Activated gamma-delta T cell treated with anti-CD3 and anti-CD28 coated beads, Interleukin-2, amount 50 U/mL, for 16 hours (primary cell): ENCODE measurements at regions not wholly inside any gene's neighbourhood (a gene's known extent, or its start where the extent isn't known, plus 50 kb on each side); places are given as distances from the start of the nearest gene placed in this dataset.
"Not testable (repeated sequence)": the region's sequence is repeated elsewhere in the genome, so short reads cannot be mapped to it uniquely, and the experiment has no call there.

ENCODE experiments used
- DNase-seq: peaks from one replicate; pipeline ENCODE4 v3.0.0-alpha.2; 2020; ENCODE audit warnings: low read depth

- DNase-seq: no peak
Measured at GRCh38 chr22:44628835-44629234, 73.2 kb upstream of the PRR5 start.

DNA sequence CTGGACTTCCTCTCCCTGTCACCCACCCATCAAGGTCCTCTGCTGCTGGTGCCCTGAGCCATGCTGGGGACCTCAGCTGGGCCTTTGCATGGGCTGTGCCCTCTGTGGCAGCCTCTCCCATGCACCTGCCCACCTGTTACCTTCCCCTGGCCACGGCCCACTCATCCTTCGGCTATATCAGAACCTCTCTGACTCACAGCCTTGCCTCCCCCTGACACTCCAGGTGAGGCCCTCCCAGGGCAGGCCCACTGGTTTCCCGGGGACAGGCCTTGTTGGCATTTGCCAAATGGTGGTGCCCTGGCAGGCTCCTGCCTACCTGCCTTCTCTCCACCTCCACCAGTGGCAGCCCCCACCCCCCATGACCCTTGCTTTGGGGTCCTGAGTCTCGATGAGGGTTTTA, 73.7 kb upstream of the PRR5 start:
- no peak for DNase-seq

DNA sequence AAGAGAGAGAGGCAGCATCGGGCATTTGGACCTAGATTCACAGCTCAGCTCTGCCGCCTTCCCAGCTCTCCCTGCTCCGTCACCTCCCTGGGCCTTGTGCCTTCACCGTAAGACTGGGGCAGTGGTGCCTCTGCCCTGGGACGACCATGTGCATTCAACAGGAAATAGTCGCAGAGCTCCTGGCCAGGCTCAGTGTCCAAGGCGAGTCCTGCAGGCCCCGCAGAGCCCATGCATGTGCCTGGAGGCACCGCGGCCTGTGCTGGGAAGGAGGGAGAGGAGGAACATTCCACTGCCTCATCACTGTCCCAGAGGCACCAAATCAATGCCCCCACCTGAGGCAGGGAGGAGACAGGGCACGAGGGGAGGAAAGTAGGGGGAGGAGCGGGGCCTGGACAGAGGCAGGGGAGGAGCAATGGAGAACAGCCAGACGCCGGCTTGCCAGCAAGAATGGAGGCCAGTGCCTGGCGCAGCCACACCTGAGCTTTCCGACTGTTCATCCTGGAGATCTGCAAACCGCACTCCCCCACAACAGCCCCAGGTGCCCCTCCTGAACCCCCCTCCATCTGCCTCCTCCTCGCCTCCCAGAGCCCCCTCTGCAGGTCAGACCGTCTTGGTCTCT, 74.4 kb upstream of the PRR5 start:
- DNase-seq: no peak

- peak; percentile 65 for DNase-seq
Measured at GRCh38 chr22:44625981-44626687, 75.9 kb upstream of the PRR5 start.

DNA sequence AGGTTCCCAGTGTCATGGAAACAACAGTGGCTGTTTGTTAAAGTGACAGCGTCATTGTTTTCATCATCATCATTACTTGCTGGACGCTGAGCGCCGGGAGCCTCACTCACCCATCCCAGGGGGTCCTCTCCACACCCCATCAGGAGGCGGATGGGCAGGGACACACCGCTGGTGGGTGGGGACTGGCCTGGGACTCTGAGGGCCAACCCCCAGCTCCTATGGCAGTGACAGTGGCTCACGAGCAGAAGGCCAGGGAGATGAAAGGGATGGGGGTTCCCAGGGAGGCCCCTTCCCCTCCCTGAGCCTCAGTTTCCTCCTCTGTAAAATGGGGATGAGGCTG, 76.6 kb upstream of the PRR5 start:
- no peak for DNase-seq

DNA sequence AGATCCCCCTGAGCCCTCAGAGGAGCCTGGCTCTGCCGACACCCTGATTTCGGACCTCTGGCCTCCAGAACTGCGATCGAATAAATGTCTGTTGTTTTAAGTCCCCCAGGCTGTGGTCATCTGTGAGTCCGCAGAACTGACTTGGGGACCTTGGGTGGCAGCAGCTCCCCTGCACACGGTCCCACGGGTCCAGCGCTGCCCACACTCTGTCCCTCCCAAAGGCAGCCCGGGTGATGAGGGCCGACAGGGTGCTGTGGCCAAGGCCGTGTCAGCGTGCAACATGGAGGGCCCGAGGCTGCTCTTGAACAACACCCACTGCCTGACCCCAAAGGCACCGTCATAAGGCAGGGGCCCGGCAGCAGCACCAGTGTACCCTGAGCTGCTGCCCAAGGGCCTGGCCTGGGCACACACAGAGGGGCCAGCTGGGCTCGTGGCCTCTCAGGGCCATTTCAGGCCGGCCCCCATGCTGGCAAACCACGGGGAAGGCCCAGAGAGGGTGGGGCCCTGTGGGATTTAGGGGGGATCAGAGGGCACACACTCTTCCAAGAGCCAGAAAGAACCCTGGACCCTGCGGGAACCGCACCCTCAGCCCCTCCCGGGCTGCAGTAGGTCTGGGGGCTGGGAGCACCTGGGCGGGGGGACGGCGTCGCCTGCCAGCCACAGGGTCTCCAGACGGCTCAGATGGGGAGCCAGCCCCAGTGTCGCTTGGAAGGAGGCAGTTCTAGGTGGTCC, 77.1 kb upstream of the PRR5 start:
- no peak for DNase-seq

DNA sequence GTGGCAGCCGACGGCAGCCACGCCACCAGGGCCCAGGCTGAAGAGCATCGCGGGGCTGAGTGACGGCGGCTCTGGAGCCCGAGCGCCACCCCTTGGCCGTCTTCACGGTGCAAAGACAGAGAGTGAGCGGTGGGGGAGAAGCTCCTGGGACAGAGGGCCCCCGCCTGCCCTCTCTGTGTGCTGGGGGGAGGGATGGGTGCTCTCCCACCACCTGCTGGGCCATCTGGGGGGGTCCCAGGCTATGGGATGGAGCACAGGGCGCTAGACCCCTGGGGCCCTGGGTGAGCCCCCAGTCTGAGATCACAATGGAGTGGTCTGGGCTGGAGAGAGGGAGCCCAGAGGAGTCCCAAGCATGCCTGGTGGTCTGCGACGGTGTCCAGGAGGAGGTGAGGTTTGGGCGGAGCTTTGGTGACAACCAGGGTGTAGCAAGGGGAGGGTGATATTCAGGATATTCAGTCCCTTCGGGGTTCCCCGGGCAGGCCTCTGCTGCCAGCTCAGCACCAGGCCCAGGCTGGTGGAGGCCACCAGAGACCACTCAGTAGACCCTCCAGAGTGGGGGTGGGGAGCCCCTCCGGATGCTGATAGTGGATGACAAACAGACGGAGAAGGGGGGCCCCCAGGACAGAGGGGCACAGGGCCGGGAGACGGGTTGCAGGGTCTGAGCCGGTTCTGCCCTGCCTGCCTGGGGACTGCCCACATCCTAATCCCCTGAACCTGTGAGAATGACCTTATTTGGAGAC, 78.1 kb upstream of the PRR5 start:
- no peak for DNase-seq

GRCh38 chr22:44622679-44623078, 79.3 kb upstream of the PRR5 start:
- no peak for DNase-seq

GRCh38 chr22:44622147-44622427, 79.9 kb upstream of the PRR5 start:
- DNase-seq: no peak

GRCh38 chr22:44621401-44622146, 80.4 kb upstream of the PRR5 start:
- DNase-seq: no peak

- no peak for DNase-seq
Measured at GRCh38 chr22:44620841-44621257, 81.2 kb upstream of the PRR5 start.

DNA sequence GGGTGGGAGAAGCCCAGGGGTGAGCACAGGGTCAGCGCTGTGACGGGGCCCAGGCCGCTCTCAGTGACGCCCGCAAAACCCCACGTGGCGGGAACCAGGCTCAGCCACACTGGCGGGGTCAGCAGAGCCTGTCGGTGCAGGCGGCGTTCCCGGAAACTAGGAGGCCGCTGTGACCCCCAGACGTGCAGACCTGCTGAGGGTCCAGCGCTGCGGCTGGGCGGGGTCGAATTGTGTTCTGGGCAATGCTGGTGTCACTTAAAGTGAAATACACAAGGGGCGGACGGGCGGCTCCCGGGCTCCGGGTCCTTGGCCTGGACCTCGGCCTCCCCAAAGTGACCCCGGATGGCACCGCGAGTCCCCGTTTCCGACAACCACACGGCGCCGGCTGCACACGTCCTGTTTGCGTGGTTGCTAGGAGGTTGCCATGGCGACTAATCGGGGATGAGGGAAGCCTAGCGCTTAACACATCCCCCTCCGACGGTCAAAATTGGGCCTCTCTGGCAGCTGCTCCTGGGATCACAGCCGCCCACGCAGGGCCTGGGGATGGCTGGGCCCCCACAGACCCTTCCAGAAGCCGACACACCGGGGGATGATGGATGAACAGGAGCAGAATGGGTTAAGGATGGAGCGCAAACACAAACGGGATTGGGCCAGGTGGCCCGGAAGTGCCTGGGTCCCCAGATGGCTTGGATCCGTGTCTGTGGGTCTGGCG, 81.7 kb upstream of the PRR5 start:
- DNase-seq: peak; percentile 69

- not testable (repeated sequence) for DNase-seq
Measured at GRCh38 chr22:44619560-44620128, 82.4 kb upstream of the PRR5 start.

DNA sequence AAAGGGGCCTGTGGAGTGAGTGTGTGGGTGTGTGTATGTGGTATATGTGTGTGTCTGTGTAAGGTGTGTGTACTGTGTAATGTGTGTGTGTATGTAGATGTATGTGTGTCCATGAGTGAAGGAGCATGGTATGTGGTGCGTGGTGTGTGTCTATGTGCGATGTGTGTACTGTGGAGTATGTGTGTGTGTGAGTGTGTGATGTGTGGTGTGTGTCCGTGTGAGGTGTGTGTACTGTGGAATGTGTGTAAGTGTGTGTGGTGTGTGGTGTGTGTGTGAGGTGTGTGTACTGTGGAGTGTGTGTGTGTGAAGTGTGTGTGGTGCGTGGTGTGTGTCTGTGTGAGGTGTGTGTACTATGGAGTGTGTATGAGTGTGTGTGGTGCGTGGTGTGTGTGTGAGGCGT, 83.1 kb upstream of the PRR5 start:
- not testable (repeated sequence) for DNase-seq

DNA sequence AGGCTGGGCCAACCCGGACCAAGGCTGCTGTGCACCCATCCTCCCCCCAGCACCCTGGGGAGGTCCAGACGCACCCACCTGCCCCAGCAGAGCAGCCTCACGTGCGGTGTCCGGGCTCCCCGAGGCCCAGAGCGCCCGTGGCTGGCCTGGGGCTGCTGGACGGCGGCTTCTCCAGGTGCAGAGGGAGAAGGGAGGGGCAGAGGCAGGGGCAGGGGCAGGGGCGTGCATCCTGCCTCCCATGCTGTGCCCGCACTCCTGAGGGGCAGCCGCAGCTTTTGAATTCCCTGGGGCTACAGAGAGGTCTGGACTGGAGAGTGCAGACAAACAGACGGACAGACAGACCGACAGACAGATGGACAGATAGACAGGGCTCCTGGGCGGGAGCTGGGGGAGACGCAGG, 83.6 kb upstream of the PRR5 start:
- no peak for DNase-seq

- DNase-seq: no peak
Measured at GRCh38 chr22:44617828-44618227, 84.2 kb upstream of the PRR5 start.

DNA sequence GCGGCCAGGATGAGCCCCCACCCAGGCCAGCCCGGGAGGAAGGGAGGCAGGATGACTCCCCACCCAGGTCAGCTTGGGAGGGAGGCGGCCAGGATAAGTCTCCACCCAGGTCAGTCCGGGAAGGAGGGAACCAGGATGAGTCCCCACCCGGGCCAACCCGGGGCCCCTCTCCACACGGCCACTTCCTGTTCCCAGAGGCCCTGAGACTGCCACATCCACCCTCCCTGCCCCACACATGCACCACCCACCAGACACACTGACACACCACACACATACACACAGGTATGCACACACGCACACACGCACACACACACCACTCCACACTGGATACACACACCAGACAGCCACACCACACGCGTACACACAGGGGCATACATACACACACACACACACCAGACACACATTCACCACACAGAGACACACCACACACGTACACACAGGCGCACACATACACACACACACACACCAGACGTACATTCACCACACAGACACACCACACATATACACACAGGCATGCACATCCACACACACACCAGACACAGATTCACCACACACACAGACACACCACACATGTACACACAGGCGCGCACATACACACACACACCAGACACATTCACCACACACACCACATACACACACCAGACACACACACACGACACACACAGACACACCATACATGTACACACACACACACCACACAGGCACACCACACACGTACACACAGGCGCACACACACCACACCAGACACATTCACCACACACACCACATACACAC, 84.9 kb upstream of the PRR5 start:
- no peak for DNase-seq

GRCh38 chr22:44616461-44616860, 85.5 kb upstream of the PRR5 start:
- DNase-seq: no peak

DNA sequence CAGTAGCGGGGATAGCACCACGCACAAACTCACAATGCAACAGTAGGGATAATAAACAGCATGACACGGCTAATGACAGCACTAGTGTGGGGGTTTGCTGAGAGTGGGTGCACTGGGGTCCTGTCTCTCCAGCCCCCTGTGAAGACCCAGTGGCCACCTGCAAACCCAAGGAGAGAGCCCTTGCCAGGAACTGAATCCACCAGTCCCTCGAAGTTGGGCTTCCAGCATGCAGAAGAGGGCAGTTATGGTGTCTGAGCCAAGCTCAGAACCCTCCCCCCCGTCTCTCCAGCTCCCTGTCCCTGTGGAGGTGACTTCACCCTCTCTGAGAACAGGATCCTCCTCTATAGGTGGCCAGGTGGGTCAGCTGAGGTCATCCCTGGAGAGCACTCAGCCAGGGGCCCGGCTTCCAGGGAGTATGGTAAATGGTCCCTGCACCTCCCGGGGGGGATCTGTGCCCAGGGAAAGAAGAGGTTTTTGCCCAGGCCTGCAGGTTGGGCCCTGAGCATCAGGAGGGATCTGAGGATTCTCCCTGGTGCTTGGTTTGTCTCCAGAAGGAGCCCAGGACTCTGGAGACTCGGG, 86.3 kb upstream of the PRR5 start:
- no peak for DNase-seq

DNA sequence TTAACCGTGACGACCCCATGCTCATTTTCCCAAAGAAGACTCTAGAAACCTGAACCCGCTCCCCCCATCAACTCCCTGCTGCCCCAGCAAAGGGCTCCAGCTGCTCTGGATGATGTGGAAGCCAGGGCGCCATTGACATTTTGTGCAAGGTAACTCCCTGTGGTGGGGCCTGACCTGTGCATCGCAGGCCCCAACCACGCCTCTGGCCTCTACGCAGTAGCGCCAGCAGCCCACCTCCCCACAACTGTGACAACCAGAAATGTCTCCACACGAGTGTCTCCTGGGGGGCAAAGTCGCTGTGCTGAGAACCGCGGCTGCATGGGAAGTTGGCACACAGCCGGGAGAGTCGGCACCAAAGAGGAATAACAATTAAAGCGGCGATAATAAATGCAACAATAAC, 86.9 kb upstream of the PRR5 start:
- no peak for DNase-seq
